GM18505 (cell line): ENCODE measurements at regions not wholly inside any gene's neighbourhood (a gene's known extent, or its start where the extent isn't known, plus 50 kb on each side); places are given as distances from the start of the nearest gene placed in this dataset.
"Not testable (repeated sequence)": the region's sequence is repeated elsewhere in the genome, so short reads cannot be mapped to it uniquely, and the experiment has no call there.

Experiments
- ATAC-seq: cut with Tn5 transposase; IDR thresholded peaks from one replicate; pipeline ENCODE4 v1.9.1; 2021; ENCODE audit not compliant: unreplicated experiment
- POLR2A ChIP-seq: IDR thresholded peaks from 4 replicates; pipeline ENCODE4 v1.6.1; 2011; ENCODE audit warnings: borderline replicate concordance; ENCODE audit not compliant: insufficient read depth, insufficient read length; ENCODE audit errors: extremely low read depth

DNA sequence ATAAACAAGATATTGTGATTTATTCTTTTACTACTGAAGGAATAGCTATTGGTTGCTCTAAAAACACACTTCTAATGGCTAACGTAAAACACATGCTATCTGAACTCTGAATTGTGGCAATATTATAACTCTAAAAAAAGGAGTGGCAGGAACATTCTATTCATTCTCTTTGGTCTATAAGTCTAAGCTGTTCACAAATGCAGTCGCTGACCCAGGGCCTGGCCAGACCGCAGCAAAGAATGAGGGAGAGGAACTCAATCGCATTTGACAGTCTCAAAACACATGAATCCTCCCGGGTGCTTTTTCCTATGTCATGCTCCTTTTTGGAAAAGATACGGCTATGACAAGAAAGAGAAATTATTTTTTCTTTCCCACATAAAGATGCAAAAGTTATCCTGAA is 651.6 kb upstream of the PITX2 start:
- no peak for TF ChIP-seq POLR2A
- ATAC-seq = no peak

GRCh38 chr4:111281219-111281618 is 658.3 kb upstream of the PITX2 start:
- TF ChIP-seq POLR2A = no peak
- no peak for ATAC-seq

DNA sequence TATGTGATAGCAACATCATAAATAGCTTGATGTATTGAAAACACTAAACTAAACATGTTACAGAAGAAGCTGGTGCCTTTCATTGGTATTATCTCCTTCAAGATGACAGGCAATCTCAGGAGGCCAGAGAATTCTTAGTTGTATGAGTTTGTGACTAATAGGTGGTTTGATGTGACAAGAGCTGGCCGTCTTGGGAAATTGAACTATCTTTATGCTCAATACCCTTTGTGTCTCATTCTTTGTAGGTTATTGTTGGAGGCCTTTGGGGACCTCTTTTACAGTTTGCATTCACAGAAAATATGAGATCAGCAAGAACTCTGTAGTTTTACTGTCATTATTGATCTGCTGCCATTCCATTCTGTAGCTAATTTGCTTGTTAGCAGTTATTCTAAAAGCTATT is 659.2 kb upstream of the PITX2 start:
- TF ChIP-seq POLR2A = no peak
- ATAC-seq = no peak

- ATAC-seq = no peak
- TF ChIP-seq POLR2A = no peak
Measured at GRCh38 chr4:111283066-111283677, 660.3 kb upstream of the PITX2 start.

DNA sequence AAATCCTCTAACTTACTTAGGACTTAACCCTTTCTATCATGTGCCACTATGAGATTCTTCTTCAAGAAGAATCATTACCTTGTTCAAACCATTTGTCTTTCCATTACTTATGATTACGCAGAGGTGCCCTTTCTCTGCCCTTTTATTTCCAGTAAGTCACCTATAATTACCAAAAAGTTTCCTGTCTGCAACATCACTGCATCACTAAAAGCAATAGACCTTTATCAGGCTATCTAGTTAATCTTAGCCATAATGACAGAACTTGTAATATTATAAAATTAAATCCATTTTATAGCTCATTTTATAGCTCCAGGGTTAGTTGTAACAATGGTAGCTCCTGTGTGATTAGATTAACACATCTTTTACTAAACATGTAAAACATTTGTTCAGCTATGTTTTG is 673.6 kb upstream of the PITX2 start:
- no peak for ATAC-seq
- no peak for TF ChIP-seq POLR2A

DNA sequence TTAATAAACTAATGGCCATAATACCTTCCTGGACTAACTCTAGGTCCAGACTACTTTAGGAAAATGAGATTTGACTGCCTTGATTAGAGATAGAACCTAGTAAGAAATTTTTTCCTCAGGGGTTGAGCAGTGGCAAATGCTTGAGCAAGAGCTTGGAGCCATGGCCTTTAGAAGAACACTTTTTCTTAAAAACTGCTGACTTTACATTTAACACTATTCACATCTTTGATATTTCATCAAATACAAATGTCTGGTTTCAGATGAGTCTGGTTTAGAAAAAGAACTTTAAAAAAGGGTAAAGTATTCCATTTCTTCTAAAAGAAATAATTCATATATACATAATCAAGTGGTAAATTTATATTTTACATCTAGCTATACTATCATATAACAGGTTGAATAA is 680.9 kb upstream of the PITX2 start:
- ATAC-seq = no peak
- TF ChIP-seq POLR2A = no peak

GRCh38 chr4:111323496-111323895 is 700.6 kb upstream of the PITX2 start:
- no peak for ATAC-seq
- TF ChIP-seq POLR2A = no peak

DNA sequence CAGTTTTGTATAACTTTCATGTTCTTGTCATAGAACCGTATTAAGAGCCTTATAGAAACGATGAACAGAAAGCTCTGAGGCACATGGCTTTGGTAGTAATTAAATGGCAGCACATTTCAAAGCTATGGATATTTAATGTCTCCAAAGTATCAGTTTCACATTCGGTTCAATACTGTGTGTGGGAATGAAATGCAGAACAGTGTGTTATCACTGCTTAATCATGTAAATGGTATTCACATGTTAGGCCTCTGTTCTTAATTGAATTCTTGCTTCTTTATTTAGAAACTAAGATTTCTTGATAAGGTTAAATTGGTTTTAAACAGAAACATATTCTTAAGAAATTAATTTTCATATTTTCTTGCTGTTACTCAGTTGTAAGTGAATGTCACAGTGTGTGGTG is 701.0 kb upstream of the PITX2 start:
- ATAC-seq = no peak
- no peak for TF ChIP-seq POLR2A

DNA sequence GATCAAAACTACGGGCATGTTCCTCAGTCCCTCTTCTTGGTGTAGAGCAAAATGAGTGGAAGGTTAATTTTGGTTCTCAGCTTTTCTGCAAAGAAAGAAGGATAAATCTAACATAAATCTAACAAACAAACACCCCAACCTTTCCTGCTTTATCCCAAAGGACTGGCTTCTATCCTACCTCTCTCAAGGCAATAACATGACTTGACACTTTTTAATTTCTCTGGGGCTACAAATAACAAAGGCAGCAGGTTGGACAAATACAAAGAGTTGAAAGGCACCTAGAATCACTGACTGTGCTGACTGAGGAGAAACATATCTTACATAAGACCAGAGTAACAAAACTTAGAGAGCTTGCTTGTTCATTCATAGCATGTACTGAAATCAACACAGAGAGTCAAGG is 703.6 kb upstream of the PITX2 start:
- TF ChIP-seq POLR2A = no peak
- no peak for ATAC-seq

DNA sequence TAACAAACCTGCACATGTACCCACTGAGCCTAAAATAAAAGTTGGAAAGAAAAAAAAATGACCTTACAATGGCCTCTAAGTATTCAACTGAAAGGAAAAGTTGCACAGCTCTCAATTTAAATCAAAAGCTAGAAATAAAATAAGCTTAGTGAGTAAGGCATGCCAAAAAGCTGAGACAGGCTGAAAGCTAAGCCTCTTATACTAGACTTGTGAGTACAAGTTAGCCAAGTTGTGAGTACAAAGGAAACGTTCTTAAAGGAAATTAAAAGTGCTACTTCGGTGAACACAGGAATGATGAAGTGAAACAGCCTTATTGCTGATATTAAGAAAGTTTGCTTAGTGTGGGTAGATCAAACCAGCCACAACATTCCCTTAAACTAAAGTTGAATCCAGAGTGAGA is 707.9 kb upstream of the PITX2 start:
- TF ChIP-seq POLR2A = no peak
- ATAC-seq = no peak

GRCh38 chr4:111334361-111334760 is 711.5 kb upstream of the PITX2 start:
- no peak for ATAC-seq
- no peak for TF ChIP-seq POLR2A

- ATAC-seq = not testable (repeated sequence)
Measured at GRCh38 chr4:111337186-111337876, 714.5 kb upstream of the PITX2 start.

DNA sequence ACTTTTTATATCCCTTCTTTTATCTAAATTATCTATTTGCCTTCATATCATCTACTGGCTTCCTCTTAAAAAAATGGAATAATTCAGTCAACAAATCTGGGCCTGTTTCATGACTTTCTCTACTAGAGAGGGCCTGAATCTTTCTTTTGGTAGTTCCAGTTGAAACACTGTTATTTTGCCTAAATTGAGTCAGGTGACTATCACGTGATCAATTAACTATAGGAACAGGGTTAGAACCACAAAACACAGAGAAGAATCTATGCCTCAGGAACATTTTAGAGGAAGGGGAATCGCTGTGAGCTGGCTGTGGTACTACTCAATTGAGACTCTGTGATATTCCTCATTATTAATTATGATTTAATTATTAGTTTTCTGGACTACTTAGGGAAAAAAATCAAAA is 736.7 kb upstream of the PITX2 start:
- ATAC-seq = no peak
- no peak for TF ChIP-seq POLR2A

DNA sequence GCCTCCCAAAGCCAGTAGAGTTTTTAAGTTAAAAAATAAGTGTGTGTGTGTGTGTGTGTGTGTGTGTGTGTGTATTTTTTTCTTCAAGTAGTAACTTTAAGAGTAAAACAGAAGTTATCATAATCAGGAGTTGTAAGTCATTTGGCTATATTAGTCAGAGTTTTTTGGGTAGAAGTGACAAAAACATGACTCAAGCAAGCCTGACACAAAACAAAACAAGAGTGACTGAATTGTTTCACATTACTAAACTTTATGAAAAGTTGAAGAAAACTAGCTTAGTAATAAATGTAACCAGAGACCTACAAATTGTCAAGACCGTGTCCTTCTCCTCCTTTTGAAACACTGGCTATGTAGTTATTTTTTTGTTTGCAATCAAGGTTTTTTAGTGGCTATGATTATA is 738.0 kb upstream of the PITX2 start:
- no peak for ATAC-seq

DNA sequence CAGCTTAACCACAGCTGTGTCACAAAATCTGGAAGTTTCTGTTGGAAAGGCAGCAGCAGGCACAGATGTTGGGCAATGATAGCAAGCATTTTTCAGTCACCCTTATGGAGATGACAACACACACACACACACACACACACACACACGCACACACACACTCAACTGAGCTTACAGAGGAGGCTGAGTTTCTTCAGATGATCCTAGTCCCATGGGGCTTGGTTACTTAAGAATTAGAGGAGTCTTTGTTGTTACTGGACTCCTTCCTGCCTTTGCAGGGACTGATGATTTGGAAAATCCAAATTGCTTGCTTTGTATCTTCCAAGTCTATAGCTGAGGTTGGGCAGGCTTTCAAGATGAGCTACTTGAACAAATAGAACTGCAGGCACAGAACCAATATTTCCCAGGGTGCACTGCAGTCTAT is 740.1 kb upstream of the PITX2 start:
- no peak for ATAC-seq
- no peak for TF ChIP-seq POLR2A

More for the DNA sequence above, 738.0 kb upstream of the PITX2 start:
- no peak for TF ChIP-seq POLR2A

GRCh38 chr4:111377880-111378279 is 755.0 kb upstream of the PITX2 start:
- ATAC-seq = not testable (repeated sequence)

DNA sequence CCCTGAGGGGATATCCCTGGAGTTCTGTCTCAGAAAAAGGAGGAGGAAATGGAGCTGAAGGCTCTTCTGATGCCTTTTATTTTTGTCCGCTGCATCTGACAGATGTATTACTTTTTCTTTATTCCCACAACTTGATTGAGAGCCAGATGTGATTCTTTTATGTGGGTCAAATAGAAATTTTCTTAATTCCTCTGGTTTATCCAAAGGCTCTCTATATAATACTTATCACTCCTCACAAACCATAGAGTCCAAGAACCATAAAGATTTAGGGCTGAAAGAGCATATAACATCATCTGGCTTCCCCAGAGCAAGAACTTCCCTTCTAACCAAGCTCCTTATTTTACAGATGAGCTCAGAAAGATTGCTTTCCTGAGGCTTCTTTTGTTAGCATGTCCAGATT is 756.7 kb upstream of the FAM241A start:
- TF ChIP-seq POLR2A = no peak
- ATAC-seq = no peak
